ENCODE measurements at regions not wholly inside any gene's neighbourhood (a gene's known extent, or its start where the extent isn't known, plus 50 kb on each side); places are given as distances from the start of the nearest gene placed in this dataset.

DNA sequence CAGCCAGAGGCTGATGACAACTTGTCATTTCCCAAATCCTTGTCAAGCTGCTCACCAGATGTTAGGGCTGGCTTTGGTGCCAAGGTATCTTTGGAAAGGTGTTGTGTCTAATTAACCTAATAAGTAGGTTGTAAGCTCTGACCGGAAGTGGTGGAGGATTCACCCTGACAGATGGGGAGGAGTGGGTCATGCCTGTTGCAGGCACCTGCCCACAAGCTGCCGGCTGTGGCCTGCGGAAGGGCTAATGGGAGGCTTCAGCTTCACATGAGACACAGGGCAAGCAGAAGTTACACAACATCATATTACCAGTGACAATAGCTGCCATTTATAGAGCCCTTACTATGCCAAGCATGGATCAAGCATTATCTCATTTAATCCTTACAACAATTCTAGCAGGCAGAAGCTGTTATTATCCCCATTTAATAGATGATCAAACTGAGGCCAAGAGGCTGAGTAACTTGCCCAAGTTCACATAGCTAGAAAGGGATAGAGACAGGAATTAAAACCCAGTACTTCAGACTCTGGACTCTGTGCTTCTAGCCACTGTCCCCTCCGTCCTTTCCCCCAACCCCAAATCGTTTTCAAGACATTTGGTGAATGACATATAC lies 63.1 kb upstream of the DUSP5 start:
- 92% methylated on average over 5 of the region's 5 CpGs for WGBS (ENCODE audit: insufficient coverage)
- no peaks in the 10 kb centered on the region for H3K36me3 Mint-ChIP-seq
- ATAC-seq (no peak), DNase-seq (no peak)
- H3K27me3 Mint-ChIP-seq (ENCODE audit: low read depth in 2 of 2): peaks cover 0 to 7% of the 10 kb centered on the region in 2 donors
- Histone ChIP-seq H3K27ac (ENCODE audit: low read length) (no peak overlapping the region), H3K27me3 (ENCODE audit: control insufficient read depth, insufficient read depth, low read length) (no peaks in the 10 kb centered on the region), H3K4me1 (ENCODE audit: control insufficient read depth, insufficient read depth, low read length) (peaks cover 32% of the 10 kb centered on the region), H3K36me3 (ENCODE audit: control insufficient read depth, insufficient read depth, low read length) (no peaks in the 10 kb centered on the region), H3K4me3 (ENCODE audit: low read length) (no peak overlapping the region), H3K9me3 (ENCODE audit: control insufficient read depth, insufficient read depth, low read length) (peaks cover 4% of the 10 kb centered on the region)
- no peak overlapping the region for H3K4me3 Mint-ChIP-seq
- no peak overlapping the region for H3K27ac Mint-ChIP-seq
- intact Hi-C loops (cut with micrococcal nuclease): no loop called here
- peaks cover 24 to 31% of the 10 kb centered on the region in 2 donors for H3K4me1 Mint-ChIP-seq
- H3K9me3 Mint-ChIP-seq: no peaks in the 10 kb centered on the region
- TF ChIP-seq, protein P1, sequence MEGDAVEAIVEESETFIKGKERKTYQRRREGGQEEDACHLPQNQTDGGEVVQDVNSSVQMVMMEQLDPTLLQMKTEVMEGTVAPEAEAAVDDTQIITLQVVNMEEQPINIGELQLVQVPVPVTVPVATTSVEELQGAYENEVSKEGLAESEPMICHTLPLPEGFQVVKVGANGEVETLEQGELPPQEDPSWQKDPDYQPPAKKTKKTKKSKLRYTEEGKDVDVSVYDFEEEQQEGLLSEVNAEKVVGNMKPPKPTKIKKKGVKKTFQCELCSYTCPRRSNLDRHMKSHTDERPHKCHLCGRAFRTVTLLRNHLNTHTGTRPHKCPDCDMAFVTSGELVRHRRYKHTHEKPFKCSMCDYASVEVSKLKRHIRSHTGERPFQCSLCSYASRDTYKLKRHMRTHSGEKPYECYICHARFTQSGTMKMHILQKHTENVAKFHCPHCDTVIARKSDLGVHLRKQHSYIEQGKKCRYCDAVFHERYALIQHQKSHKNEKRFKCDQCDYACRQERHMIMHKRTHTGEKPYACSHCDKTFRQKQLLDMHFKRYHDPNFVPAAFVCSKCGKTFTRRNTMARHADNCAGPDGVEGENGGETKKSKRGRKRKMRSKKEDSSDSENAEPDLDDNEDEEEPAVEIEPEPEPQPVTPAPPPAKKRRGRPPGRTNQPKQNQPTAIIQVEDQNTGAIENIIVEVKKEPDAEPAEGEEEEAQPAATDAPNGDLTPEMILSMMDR (IDR thresholded peaks at IDR 0.05): no peak

DNA sequence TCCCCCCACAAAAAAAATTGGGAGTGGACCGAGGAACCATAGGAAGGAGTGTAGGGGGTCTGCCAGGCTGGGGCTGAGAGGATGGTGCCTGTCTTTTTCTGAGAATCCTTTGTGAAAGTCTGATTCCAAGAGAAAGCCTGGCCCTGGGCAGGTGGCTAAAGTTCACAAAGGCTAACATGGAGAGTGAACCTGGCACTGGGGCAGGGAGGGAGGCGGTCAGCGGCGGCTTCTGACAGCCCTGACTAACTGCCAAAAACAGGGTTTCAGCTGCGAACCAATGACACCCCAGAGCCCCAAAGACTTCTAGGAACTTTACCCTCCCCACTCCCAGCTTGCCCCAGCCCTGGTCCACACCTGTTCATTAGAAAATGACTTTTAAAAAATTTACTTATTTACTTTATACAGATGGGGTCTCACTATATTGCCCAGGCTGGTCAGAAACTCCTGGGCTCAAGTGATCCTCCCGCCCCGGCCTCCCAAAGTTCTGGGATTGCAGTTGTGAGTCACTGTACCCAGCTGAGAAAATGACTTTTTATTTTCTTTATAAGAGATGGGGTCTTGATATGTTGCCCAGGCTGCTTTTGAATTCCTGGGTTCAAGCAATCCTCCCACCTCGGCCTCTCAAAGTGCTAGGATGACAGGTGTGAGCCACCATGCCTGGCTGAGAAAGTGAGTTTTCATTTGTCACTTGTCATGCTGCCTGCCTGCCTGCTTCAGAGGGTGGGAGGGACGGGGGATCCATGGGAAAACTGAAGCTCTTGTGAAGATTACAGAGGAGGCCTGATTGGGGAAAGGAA lies 61.0 kb upstream of the DUSP5 start:
- TF ChIP-seq, protein P1 (IDR thresholded peaks at IDR 0.05): no peak
- Histone ChIP-seq H3K27ac (ENCODE audit: low read length) (no peak overlapping the region), H3K36me3 (ENCODE audit: control insufficient read depth, insufficient read depth, low read length) (no peaks in the 10 kb centered on the region), H3K9me3 (ENCODE audit: control insufficient read depth, insufficient read depth, low read length) (peaks cover 4% of the 10 kb centered on the region), H3K27me3 (ENCODE audit: control insufficient read depth, insufficient read depth, low read length) (no peaks in the 10 kb centered on the region), H3K4me3 (ENCODE audit: low read length) (no peak overlapping the region), H3K4me1 (ENCODE audit: control insufficient read depth, insufficient read depth, low read length) (peaks cover 19% of the 10 kb centered on the region)
- Mint-ChIP-seq H3K9me3 (no peaks in the 10 kb centered on the region), H3K4me3 (no peak overlapping the region), H3K4me1 (peaks cover 16 to 17% of the 10 kb centered on the region in 2 donors), H3K27me3 (ENCODE audit: low read depth in 2 of 2) (peaks cover 0 to under 1% of the 10 kb centered on the region in 2 donors), H3K36me3 (no peaks in the 10 kb centered on the region), H3K27ac (no peak overlapping the region)
- 87% methylated on average over 9 of the region's 9 CpGs for WGBS (ENCODE audit: insufficient coverage)
- ATAC-seq: no peak
- intact Hi-C loops (cut with micrococcal nuclease): no loop called here
- DNase-seq: no peak

GRCh38 chr10:110437351-110437605 lies 60.4 kb upstream of the DUSP5 start:
- Mint-ChIP-seq H3K9me3 (no peaks in the 10 kb centered on the region), H3K4me1 (peaks cover 16 to 17% of the 10 kb centered on the region in 2 donors), H3K27me3 (ENCODE audit: low read depth in 2 of 2) (no peaks in the 10 kb centered on the region), H3K36me3 (no peaks in the 10 kb centered on the region), H3K4me3 (no peak overlapping the region), H3K27ac (no peak overlapping the region)
- intact Hi-C loops (cut with micrococcal nuclease): no loop called here
- no peak overlapping the region for H3K27ac ChIP-seq (ENCODE audit: low read length)
- H3K27me3 ChIP-seq (ENCODE audit: control insufficient read depth, insufficient read depth, low read length): no peaks in the 10 kb centered on the region
- ATAC-seq: no peak
- TF ChIP-seq, protein P1 (IDR thresholded peaks at IDR 0.05): no peak
- peaks cover 4% of the 10 kb centered on the region for H3K9me3 ChIP-seq (ENCODE audit: control insufficient read depth, insufficient read depth, low read length)
- 85% methylated on average over 2 of the region's 3 CpGs for WGBS (ENCODE audit: insufficient coverage)
- DNase-seq: no peak
- H3K4me1 ChIP-seq (ENCODE audit: control insufficient read depth, insufficient read depth, low read length): peaks cover 19% of the 10 kb centered on the region
- H3K4me3 ChIP-seq (ENCODE audit: low read length): no peak overlapping the region
- no peaks in the 10 kb centered on the region for H3K36me3 ChIP-seq (ENCODE audit: control insufficient read depth, insufficient read depth, low read length)
